Endothelial cell of umbilical vein (primary cell): ENCODE measurements at regions not wholly inside any gene's neighbourhood (a gene's known extent, or its start where the extent isn't known, plus 50 kb on each side); places are given as distances from the start of the nearest gene placed in this dataset.

Source experiments
- BruUV-seq: library from RNA; stranded (reverse); fragments of 400-500 nt; replicated peaks from 2 replicates; lab custom pipeline; 2021; lab: Mats Ljungman, UMichigan
- CTCF ChIA-PET: fragments of 300-600, 350-600 bp; sonication (Branson Sonifier 250); formaldehyde crosslinking; loops from one replicate; lab custom pipeline; 2021; ENCODE audit warnings: antibody characterized with exemption, inconsistent platforms; lab: Charles Lee
- POLR2A ChIA-PET: fragments of 300-600, 350-600 bp; sonication (Branson Sonifier 250); formaldehyde crosslinking; loops from one replicate; lab custom pipeline; 2021; ENCODE audit warnings: antibody characterized with exemption, inconsistent platforms; lab: Charles Lee
- DNase-seq: peaks from one replicate; pipeline ENCODE4 v3.0.0-alpha.2; 2011; ENCODE audit warnings: low read depth, low spot score
- FAIRE-seq: peaks from 2 replicates; lab custom pipeline; 2011; peaks lifted over from hg19 to GRCh38; lab: Jason Lieb, UNC
- H2AFZ ChIP-seq: 2 replicates; pipeline ENCODE4 v1.6.0; 2012; ENCODE audit warnings: low read depth, low read length, control low read depth, inconsistent platforms
- H3K27ac ChIP-seq: 2 replicates; pipeline ENCODE4 v1.5.1; 2011; ENCODE audit warnings: low read depth, mild to moderate bottlenecking, control low read depth, low read length, moderate library complexity; ENCODE audit not compliant: insufficient read depth
- H3K27me3 ChIP-seq, 2 experiments: 2 replicates each; pipeline versions ENCODE4 v1.6.0 to v1.6.1; 2011; ENCODE audit warnings: low read length in 2 of 2, mixed read lengths in 1 of 2; ENCODE audit not compliant: control insufficient read depth in 2 of 2, insufficient read depth in 2 of 2
- H3K36me3 ChIP-seq, 2 experiments: 2 replicates in 1 of 2; 3 replicates in 1 of 2; pipeline ENCODE4 v1.5.1; 2011; ENCODE audit warnings: low read length in 2 of 2, mild to moderate bottlenecking in 1 of 2, moderate library complexity in 1 of 2; ENCODE audit not compliant: control insufficient read depth in 2 of 2, insufficient read depth in 2 of 2; ENCODE audit errors: extremely low read depth in 1 of 2
- H3K4me1 ChIP-seq: 3 replicates; pipeline ENCODE4 v1.5.1; 2011; ENCODE audit warnings: mild to moderate bottlenecking, low read length; ENCODE audit not compliant: control insufficient read depth, insufficient read depth; ENCODE audit errors: extremely low read depth
- H3K4me2 ChIP-seq: 2 replicates; pipeline ENCODE4 v1.6.1; 2011; ENCODE audit warnings: low read length, control low read depth, mixed read lengths; ENCODE audit not compliant: insufficient read depth
- H3K4me3 ChIP-seq, 3 experiments: fragments of 200-600 bp in 1 of 3; sonication (generic), shearing (Covaris generic) in 1 of 3; replicated peaks in 1 of 3; 2 replicates each; pipeline ENCODE4 v1.5.1; 2011 to 2016; ENCODE audit warnings: control low read depth in 3 of 3, low read length in 3 of 3, mild to moderate bottlenecking in 2 of 3, inconsistent platforms in 1 of 3, low read depth in 1 of 3, moderate library complexity in 1 of 3; ENCODE audit not compliant: insufficient read depth in 1 of 3
- H3K79me2 ChIP-seq: 2 replicates; pipeline ENCODE4 v1.6.0; 2012; ENCODE audit warnings: low read length, inconsistent platforms; ENCODE audit not compliant: control insufficient read depth, insufficient read depth
- H3K9ac ChIP-seq: replicated peaks from 2 replicates; pipeline ENCODE3; 2011; ENCODE audit warnings: low read length, control low read depth; ENCODE audit not compliant: insufficient read depth; ENCODE audit errors: extremely low read depth
- H3K9me1 ChIP-seq: replicated peaks from 3 replicates; pipeline ENCODE4 v1.6.0; 2011; ENCODE audit warnings: mild to moderate bottlenecking, low read length; ENCODE audit not compliant: control insufficient read depth, insufficient read depth; ENCODE audit errors: extremely low read depth
- H3K9me3 ChIP-seq: replicated peaks from 2 replicates; pipeline ENCODE4 v1.5.1; 2012; ENCODE audit warnings: low read length, inconsistent platforms; ENCODE audit not compliant: control insufficient read depth, insufficient read depth
- H4K20me1 ChIP-seq: replicated peaks from 2 replicates; pipeline ENCODE3; 2011; ENCODE audit warnings: mild to moderate bottlenecking, low read length; ENCODE audit not compliant: control insufficient read depth, insufficient read depth; ENCODE audit errors: extremely low read depth
- EZH2 ChIP-seq: IDR thresholded peaks from 2 replicates; pipeline ENCODE4 v1.6.1; 2012; ENCODE audit warnings: borderline replicate concordance, low read depth, mild to moderate bottlenecking, moderate library complexity, low read length, inconsistent platforms; ENCODE audit not compliant: severe bottlenecking
- FOS ChIP-seq: IDR thresholded peaks from 2 replicates; pipeline ENCODE4 v1.6.1; 2011; ENCODE audit warnings: mild to moderate bottlenecking, low read length, moderate library complexity, borderline replicate concordance; ENCODE audit not compliant: insufficient read depth
- GATA2 ChIP-seq: IDR thresholded peaks from 2 replicates; pipeline ENCODE4 v1.7.0; 2011; ENCODE audit warnings: low read depth, mild to moderate bottlenecking, moderate library complexity, mixed read lengths, low read length; ENCODE audit not compliant: insufficient read length, insufficient read depth
- JUN ChIP-seq: IDR thresholded peaks from 2 replicates; pipeline ENCODE4 v1.6.1; 2011; ENCODE audit warnings: borderline replicate concordance, low read depth; ENCODE audit not compliant: insufficient read length, insufficient read depth
- MYC ChIP-seq: IDR thresholded peaks from one replicate; pipeline ENCODE4 v1.6.1; 2011; ENCODE audit warnings: mild to moderate bottlenecking, low read depth, low read length
- POLR2A ChIP-seq: IDR thresholded peaks from 2 replicates; pipeline ENCODE4 v1.6.1; 2012; ENCODE audit warnings: low read depth, mild to moderate bottlenecking, control low read depth, low read length
- POLR2AphosphoS5 ChIP-seq: IDR thresholded peaks from 2 replicates; pipeline ENCODE4 v1.6.1; 2012; ENCODE audit warnings: low read depth, mild to moderate bottlenecking, control low read depth, low read length, moderate library complexity; ENCODE audit not compliant: insufficient read depth
- dilution Hi-C: fragments of 300-500 bp; cut with MboI; formaldehyde crosslinking; loops from one replicate; pipeline ENCODE4 v1.15.0; 2019; ENCODE audit warnings: low sequenced_read_pairs; ENCODE audit not compliant: extremely low pct_ligation_motif_present
- intact Hi-C: fragments of 100-400 bp; cut with micrococcal nuclease; formaldehyde crosslinking; loops from one replicate; pipeline ENCODE4 v1.10.0; 2022
- TF ChIP-seq, protein P1 (sequence below), 2 donors: IDR thresholded peaks; 1 replicate in 1 of 2; 2 replicates in 1 of 2; pipeline ENCODE4 v1.5.1; 2011; ENCODE audit warnings: low read length in 2 of 2, mild to moderate bottlenecking in 2 of 2, moderate library complexity in 2 of 2, control low read depth in 1 of 2, inconsistent platforms in 1 of 2, low read depth in 1 of 2; ENCODE audit not compliant: insufficient read depth in 1 of 2; ENCODE audit errors: extremely low read depth in 1 of 2
- TF ChIP-seq, protein P2 (sequence below): IDR thresholded peaks from 2 replicates; pipeline ENCODE4 v1.6.1; 2011; ENCODE audit not compliant: insufficient read depth, insufficient read length

DNA sequence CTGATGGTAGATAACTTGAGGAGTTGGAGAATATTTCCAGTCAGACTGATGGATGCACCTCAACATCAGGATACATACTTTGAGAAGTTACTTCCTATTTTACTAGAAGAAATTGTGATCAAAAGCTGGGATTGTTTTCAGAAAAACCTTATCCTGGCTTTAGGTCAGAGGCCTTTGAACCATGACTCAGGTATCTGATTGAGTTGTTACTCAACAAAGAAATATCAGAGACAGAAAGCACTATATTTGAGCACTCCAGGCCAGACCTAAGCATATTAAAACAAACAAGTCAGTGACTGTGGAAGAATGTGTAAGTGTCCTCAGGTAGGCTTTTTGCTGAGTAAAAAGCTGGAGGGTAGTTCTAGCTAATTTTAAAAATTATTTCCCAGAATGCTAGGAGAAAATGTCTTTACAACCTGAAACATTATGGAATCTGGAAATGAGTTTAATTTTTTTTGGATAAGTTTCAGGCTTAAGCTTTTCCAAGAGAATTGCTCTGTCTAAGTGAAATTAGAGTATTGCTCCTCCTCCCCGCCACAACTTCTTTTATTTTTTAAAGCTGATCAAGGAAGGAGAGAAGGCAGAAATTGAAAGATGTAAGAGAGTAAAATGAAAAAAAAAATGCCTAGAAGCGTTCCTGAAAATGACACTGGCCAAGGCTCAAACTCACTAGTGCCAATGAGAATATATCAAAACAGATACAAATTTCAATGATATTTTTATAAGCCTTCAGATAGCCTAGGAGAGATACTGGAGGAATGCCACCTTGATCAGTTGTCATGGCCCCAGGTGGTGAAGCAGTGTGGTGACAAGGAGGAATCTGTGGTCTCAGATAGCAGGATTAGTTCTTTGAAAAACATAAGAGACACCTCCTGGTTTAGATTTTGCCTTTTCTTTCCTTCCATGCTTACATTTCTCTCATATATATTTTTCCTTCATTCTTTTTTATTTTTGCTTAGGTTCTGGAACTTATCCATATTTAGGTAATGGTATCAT is 790.3 kb downstream of the TMTC2 start:
- no peaks in the 10 kb centered on the region for H3K4me1 ChIP-seq
- no peak overlapping the region for H3K27ac ChIP-seq
- no peak overlapping the region for H2AFZ ChIP-seq
- TF ChIP-seq POLR2AphosphoS5 (no peak), GATA2 (no peak)
- H3K9me1 ChIP-seq, result no peaks in the 10 kb centered on the region
- ChIA-PET CTCF (no interaction called here), POLR2A (no interaction called here)
- no peaks in the 10 kb centered on the region for H4K20me1 ChIP-seq
- no peak for FAIRE-seq
- dilution Hi-C loops (no loop called here), intact Hi-C loops (no loop called here)
- H3K36me3 ChIP-seq, result no peaks in the 10 kb centered on the region
- BruUV-seq, result no TSS peak
- DNase-seq, result no peak
- no peaks in the 10 kb centered on the region for H3K79me2 ChIP-seq
- no peaks in the 10 kb centered on the region for H3K27me3 ChIP-seq
- H3K9me3 ChIP-seq, result no peaks in the 10 kb centered on the region
- no peak overlapping the region for H3K4me3 ChIP-seq
- no peak overlapping the region for H3K9ac ChIP-seq
- H3K4me2 ChIP-seq, result no peak overlapping the region

- H3K9ac ChIP-seq, result no peak overlapping the region
- H2AFZ ChIP-seq, result no peak overlapping the region
- H4K20me1 ChIP-seq, result no peaks in the 10 kb centered on the region
- CTCF ChIA-PET, result no interaction called here
- intact Hi-C loops, result no loop called here
- H3K36me3 ChIP-seq, result no peaks in the 10 kb centered on the region
- H3K9me3 ChIP-seq, result no peaks in the 10 kb centered on the region
- no peak for FAIRE-seq
- H3K27ac ChIP-seq, result no peak overlapping the region
- no peaks in the 10 kb centered on the region for H3K79me2 ChIP-seq
- TF ChIP-seq, protein P1, sequence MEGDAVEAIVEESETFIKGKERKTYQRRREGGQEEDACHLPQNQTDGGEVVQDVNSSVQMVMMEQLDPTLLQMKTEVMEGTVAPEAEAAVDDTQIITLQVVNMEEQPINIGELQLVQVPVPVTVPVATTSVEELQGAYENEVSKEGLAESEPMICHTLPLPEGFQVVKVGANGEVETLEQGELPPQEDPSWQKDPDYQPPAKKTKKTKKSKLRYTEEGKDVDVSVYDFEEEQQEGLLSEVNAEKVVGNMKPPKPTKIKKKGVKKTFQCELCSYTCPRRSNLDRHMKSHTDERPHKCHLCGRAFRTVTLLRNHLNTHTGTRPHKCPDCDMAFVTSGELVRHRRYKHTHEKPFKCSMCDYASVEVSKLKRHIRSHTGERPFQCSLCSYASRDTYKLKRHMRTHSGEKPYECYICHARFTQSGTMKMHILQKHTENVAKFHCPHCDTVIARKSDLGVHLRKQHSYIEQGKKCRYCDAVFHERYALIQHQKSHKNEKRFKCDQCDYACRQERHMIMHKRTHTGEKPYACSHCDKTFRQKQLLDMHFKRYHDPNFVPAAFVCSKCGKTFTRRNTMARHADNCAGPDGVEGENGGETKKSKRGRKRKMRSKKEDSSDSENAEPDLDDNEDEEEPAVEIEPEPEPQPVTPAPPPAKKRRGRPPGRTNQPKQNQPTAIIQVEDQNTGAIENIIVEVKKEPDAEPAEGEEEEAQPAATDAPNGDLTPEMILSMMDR (IDR thresholded peaks at IDR 0.05; ENCODE audit: extremely low read depth in 1 of 2, insufficient read depth in 1 of 2, low read depth in 1 of 2, low read length in 2 of 2), result no peak
- TF ChIP-seq GATA2 (no peak), POLR2A (no peak), POLR2AphosphoS5 (no peak), EZH2 (no peak), FOS (no peak), MYC (no peak), JUN (no peak)
- TF ChIP-seq, protein P2, sequence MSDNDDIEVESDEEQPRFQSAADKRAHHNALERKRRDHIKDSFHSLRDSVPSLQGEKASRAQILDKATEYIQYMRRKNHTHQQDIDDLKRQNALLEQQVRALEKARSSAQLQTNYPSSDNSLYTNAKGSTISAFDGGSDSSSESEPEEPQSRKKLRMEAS, result no peak
- no peak overlapping the region for H3K4me2 ChIP-seq
- H3K4me3 ChIP-seq, result no peak overlapping the region
- no peaks in the 10 kb centered on the region for H3K9me1 ChIP-seq
- BruUV-seq, result no TSS peak
- POLR2A ChIA-PET, result no interaction called here
- DNase-seq, result no peak
- no peaks in the 10 kb centered on the region for H3K27me3 ChIP-seq
- dilution Hi-C loops, result no loop called here
- H3K4me1 ChIP-seq, result no peaks in the 10 kb centered on the region
Measured at GRCh38 chr12:83476006-83476405, 789.3 kb downstream of the TMTC2 start.
